Stimulated activated CD8-positive, alpha-beta memory T cell treated with anti-CD3 and anti-CD28 coated beads, Interleukin-2, amount 100 ng/mL, for 1 hour (primary cell): ENCODE measurements at regions not wholly inside any gene's neighbourhood (a gene's known extent, or its start where the extent isn't known, plus 50 kb on each side); places are given as distances from the start of the nearest gene placed in this dataset.

Source experiments
- DNase-seq, 2 donors: peaks; one replicate each; pipeline ENCODE4 v3.0.0-alpha.2; 2020; ENCODE audit warnings: low read depth in 2 of 2

- no peak for DNase-seq
Measured at GRCh38 chr20:40591119-40591518, 97.9 kb downstream of the MAFB start.

DNA sequence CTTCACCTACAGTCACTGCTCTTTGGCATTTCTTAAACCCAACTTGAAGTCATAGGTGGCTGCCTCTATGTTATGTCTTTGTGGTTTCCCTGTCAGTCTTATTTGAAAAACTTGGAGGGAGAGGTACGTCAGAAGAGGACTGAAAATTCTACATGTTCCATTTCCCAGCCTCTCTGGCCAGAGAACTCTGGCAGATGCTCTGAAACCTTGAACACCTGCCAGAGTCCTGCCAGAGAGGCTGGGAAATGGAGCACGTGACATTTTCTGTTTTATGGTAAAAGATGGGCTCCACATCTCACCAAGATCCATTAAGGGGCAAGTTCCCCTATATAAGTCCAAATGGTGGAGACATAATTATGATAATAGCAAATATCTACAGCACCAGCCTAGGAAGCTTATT, 99.5 kb downstream of the MAFB start:
- no peak for DNase-seq

DNA sequence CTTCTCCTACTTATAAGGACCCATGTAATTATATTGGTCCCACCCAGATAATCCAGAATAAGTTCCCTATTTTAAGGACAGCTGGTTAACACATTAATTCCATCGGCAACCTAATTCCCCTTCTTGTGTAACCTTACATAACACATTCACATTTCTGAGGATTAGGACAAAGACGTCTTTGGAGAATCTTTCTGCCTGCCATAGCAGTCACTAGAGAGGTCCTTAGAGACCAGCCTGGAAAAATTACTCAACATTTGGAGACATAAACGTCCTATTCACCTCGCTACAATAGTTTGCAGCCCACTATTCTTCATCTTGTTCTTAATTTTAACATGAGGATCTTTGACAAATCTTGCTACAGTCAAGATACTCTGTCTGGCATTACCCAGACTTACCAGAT, 100.1 kb downstream of the MAFB start:
- no peak for DNase-seq

- DNase-seq, result no peak
Measured at GRCh38 chr20:40587038-40587437, 102.0 kb downstream of the MAFB start.

DNA sequence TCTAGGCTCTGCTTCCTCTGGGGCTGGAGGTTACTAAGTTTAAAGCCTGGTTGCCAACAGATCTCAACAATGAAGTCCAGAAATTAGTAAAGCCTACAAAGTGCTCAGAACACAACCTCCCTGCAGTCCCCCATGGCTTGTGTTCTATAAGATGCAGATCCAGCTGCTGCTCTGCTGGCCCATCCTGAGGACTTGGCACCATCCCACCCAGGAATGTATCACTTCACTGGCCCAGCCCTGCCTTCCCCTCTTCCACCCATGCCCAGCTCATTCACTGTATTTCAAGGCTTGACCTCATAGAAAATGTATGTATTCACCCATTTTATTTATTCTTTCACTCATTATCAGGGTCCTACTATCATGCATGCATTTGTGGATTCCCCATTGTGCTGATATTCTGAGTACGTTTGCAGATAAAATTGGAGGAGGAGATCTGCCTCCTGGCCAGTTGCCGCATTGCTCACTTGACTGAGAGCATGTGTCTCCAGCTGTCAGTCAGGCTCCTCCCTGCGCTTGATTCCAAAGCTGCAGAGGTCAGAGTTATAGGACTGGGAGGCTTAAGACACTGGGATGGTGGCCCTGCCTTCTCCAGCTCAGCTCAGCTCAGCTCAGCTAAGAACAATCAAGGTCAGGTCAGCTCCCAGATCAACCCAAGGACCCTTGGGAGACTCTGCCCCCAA, 104.8 kb downstream of the MAFB start:
- no peak for DNase-seq

DNA sequence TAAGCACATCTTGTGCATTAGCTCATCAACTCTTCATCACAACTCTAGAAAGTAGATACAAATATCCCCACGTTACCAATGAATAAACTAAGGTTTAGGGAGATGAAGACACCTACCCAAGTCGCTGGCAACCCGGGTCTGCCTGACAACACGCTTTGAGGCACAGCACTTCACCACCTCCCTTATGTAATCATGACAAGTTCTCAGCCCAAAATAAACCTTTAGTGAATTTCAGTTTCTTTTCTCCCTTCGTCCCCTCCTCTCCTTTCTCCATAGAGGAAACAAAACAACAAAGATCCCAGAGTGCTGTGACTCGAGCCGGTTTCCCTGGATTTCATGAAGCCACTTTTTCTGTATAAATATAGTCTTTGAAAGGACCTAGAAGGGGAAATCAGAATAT, 105.4 kb downstream of the MAFB start:
- no peak for DNase-seq

- DNase-seq, result no peak
Measured at GRCh38 chr20:40583205-40583604, 105.8 kb downstream of the MAFB start.

DNA sequence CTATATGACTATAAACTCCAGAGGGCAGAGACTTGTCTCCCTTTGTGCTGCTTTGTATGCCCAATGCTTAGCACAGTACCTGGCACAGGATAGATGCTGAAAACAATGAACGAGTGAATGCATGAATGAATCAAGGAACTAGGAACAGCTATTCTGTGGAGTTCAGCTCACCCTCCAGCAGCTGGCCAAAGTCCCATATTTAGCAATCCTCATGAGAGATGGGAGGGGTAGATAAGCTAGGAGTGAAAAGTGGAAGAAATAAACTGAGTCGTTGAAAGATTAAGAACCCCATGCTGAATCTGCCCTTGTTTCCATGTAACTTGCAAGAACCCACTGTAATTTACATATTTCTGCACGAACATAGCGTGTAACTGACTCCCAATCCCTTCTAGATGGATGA, 106.5 kb downstream of the MAFB start:
- no peak for DNase-seq

DNA sequence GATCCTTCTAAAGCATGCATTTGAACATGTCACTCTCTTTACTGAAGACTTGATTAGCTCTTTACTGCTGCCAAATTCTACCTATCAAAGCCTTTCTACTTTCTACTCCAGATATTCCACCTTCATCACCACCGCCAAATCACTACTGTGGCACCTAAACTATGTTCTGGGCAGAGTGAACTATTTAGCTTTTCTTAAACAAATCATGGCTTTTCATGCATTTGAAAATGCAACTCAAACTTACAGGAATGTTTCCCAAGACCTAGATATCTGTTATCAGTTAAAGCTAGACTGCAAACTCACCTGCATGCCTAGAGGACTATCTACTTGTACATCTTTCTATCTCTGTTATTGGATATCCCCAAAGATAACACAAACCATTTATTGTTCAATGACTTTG, 109.3 kb downstream of the MAFB start:
- no peak for DNase-seq

DNA sequence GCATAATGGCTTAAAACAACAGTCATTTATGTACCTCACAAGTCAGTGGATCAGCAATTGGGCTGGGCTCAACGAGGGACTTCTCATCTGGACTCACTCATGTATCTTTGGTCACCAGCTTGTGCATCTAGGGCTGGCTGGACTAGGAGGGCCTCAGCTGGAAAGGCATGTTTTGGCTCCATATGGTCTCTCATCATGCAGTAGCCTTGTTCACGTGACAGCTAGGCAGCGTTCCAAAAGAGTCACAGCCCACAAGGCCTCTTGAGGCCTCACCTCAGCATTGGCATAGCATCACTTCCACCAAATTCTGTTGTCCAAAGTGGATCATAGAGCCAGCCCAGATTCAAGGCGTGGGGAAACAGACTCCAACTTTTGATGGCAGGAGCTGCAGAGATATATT, 110.1 kb downstream of the MAFB start:
- DNase-seq, result no peak

GRCh38 chr20:40575851-40576250, 113.2 kb downstream of the MAFB start:
- no peak for DNase-seq

GRCh38 chr20:40572251-40572650, 116.8 kb downstream of the MAFB start:
- no peak for DNase-seq

DNA sequence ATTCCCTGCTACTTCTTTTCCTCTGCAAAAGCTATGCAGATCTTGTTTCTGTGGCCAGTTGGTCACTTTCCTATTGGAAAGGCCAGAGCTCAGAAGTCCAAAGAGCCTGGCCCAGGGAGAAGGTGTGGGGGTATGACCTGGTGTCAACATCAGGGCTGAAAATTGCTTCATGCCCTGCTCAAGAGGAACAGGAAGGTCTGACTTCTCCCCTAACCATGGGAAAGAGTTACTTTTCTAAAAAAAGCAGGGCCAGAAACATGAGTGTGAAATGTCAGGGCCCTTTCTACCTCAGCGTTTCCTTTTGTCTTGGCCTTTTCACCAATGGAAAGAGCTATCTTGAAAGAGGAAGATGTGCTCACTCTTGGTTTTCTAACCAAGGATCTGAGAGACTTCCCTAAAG, 117.4 kb downstream of the MAFB start:
- DNase-seq, result no peak

DNA sequence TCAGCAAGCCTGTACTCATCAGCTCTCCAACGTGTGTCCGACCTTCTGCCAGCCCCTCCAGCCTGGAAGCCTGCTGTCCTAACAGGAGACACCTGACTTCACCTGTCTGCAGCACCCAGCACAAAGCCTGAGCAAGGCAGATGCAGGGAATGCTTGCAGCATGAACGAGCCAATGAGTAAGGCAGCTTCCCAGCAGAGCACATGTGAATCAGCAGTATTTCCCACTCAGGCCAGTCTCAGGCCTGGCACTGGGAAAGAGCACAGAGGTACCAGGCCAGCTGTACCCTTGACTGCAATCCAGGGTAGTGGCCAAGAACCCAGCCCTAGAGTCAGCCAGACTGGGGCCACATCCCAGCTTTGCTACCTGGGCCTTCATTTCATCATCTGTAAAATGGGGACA, 120.8 kb downstream of the MAFB start:
- no peak for DNase-seq

GRCh38 chr20:40565682-40566040, 123.4 kb downstream of the MAFB start:
- DNase-seq, result no peak

DNA sequence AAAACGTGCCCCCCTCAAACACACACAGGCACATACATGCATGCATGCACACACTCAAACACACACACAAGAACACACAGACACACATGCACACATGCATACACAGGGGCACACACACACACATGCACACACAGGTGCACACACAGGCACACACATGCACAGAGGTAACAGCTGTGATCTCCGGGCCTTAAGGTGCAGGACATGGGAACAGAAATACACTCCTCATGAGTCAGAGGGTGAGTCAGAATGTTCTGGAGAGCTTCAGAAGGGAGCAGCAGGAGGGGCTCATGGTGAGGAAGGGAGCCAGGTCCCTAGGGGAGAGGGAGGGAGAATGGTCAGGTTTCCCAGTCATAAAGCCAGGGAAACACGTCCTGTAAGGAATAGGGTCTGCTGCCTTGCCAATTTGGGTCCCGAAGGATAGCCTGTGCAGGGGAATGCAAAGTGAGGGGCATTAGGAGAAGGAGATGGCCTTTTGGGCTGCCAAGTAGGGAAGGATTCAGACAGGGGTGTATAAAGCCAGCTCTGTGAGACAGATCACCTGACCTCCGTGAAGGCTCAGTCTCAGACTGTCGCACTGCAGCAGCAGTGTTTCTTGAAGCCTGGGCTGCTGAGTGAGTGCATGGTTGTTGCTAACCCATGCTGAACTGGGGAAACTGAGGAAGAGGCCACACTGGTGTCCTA, 123.9 kb downstream of the MAFB start:
- no peak for DNase-seq

- DNase-seq, result no peak
Measured at GRCh38 chr20:40563296-40563950, 125.6 kb downstream of the MAFB start.

- DNase-seq, result no peak
Measured at GRCh38 chr20:40562031-40562430, 127.0 kb downstream of the MAFB start.

DNA sequence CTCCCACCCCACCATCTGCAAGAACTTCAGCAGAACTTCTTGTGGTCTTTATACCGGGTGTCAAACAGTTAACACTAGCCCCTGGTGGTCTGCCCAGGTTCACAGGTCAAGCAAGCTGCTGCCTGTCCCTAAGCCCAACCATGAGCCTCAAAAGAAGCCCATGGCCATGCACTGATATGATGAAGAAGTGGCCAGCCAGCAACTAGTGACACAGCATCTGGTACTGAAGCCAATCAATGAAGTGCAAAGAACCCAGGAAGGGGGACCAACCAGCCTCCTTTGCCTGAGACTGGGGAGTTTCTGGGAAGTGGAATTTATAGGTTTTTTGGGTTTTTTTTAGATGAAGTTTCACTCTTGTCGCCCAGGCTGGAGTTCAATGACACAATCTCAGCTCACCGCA, 127.8 kb downstream of the MAFB start:
- no peak for DNase-seq

DNA sequence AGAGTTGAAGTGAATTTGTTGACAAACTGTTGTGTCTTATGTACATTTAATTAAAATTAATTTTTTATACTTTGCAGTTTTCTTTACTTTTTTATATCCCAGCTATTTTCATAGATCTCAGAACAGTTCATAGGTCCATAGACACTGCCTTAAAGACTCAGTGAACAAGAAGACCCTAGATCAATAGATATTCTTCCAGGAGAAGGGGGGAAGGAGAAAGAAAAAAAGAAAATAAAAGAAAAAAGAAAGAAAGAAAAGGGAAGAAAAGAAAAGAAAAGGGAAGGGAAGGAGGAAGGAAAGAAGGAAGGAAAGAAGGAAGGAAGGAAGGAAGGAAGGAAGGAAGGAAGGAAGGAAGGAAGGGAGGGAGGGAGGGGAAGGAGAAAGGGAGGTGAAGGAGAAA, 130.8 kb downstream of the MAFB start:
- DNase-seq, result no peak

DNA sequence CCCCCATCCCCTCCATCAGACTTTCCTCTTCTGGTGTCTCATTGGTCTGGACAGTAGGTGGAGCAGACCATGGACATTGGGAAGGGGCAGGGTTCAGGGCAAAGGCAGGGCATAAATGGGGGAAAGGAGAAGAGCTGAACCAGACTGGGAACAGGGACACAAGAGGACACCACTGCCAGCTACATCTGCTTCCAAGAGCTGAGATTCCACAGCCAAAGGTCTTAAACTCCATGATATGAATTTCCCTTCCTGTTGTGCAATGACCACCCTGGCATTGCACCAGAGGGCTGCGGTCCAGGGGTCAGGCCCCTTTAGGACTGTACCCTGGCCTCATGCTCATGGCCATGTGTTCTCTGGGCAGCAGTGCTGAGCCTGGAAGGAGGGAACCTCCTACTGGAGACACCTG, 137.9 kb downstream of the MAFB start:
- no peak for DNase-seq

DNA sequence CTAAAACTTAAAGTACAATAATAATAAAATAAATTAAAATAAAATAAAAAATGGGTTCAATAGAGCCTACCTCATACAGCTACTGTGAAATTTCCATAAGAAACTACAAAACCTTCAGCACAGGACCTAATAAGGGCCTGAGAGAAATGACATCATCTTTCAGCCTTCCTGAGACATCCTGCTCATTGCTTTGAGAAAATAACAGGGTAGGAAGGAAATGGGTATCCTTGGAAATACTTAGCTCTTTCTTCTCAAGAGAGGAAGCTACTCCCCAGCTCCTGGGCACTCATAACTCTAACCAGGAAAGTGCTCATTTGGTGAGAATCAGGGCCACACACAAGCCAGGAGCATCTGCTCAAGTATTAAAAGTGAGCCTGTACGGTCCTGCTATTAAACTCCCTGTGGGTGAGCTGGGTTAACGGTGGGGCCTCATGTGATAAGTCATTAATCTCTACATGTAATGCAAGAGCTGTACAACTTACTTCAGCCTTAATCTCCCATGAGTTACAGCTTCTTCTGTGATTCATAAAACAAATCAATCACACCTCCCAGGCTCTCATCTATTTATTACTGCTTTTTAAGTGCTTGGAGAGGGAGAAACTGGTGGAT, 141.4 kb downstream of the MAFB start:
- DNase-seq, result no peak

GRCh38 chr20:40545478-40545877, 143.6 kb downstream of the MAFB start:
- no peak for DNase-seq
